H9 (cell line): ENCODE measurements at regions not wholly inside any gene's neighbourhood (a gene's known extent, or its start where the extent isn't known, plus 50 kb on each side); places are given as distances from the start of the nearest gene placed in this dataset.

Source experiments
- DNase-seq: peaks from one replicate; pipeline ENCODE4 v3.0.0-alpha.2; 2017
- H2AFZ ChIP-seq: one replicate; pipeline ENCODE4 v1.6.1; 2013; ENCODE audit warnings: mild to moderate bottlenecking, low read length, control low read depth, moderate library complexity
- H2AK5ac ChIP-seq: 2 replicates; pipeline ENCODE4 v1.6.1; 2013; ENCODE audit warnings: low read length, control low read depth, mixed read lengths; ENCODE audit not compliant: insufficient read length
- H2BK120ac ChIP-seq: one replicate; pipeline ENCODE4 v1.6.1; 2013; ENCODE audit warnings: low read depth, mild to moderate bottlenecking, low read length, control low read depth, inconsistent platforms; ENCODE audit not compliant: poor library complexity, severe bottlenecking
- H2BK12ac ChIP-seq: 2 replicates; pipeline ENCODE4 v1.6.1; 2013; ENCODE audit warnings: low read length, control low read depth, mixed read lengths, low read depth; ENCODE audit not compliant: insufficient read length
- H2BK15ac ChIP-seq: 2 replicates; pipeline ENCODE4 v1.6.1; 2013; ENCODE audit warnings: low read depth, low read length, control low read depth
- H2BK20ac ChIP-seq: one replicate; pipeline ENCODE4 v1.6.1; 2013; ENCODE audit warnings: low read depth, mild to moderate bottlenecking, low read length, control low read depth, inconsistent platforms; ENCODE audit not compliant: poor library complexity, severe bottlenecking
- H2BK5ac ChIP-seq: 2 replicates; pipeline ENCODE4 v1.6.1; 2013; ENCODE audit warnings: low read length, control low read depth, mixed read lengths; ENCODE audit not compliant: insufficient read length
- H3K14ac ChIP-seq: 2 replicates; pipeline ENCODE4 v1.6.1; 2013; ENCODE audit warnings: low read length, control low read depth; ENCODE audit not compliant: insufficient read depth
- H3K18ac ChIP-seq: 2 replicates; pipeline ENCODE4 v1.6.1; 2013; ENCODE audit warnings: low read depth, mild to moderate bottlenecking, mixed read lengths, low read length, control low read depth; ENCODE audit not compliant: insufficient read length
- H3K23ac ChIP-seq: 2 replicates; pipeline ENCODE4 v1.6.1; 2013; ENCODE audit warnings: low read length, control low read depth, mixed read lengths, low read depth; ENCODE audit not compliant: insufficient read length
- H3K23me2 ChIP-seq: 2 replicates; pipeline ENCODE4 v1.6.1; 2013; ENCODE audit warnings: low read depth, mild to moderate bottlenecking, mixed read lengths, low read length, control low read depth; ENCODE audit not compliant: insufficient read length, poor library complexity, severe bottlenecking
- H3K27ac ChIP-seq: 2 replicates; pipeline ENCODE4 v1.5.1; 2013; ENCODE audit warnings: low read length, control low read depth, mixed read lengths, low read depth; ENCODE audit not compliant: insufficient read length
- H3K27me3 ChIP-seq: 2 replicates; pipeline ENCODE4 v1.6.1; 2013; ENCODE audit warnings: low read length, control low read depth, inconsistent platforms; ENCODE audit not compliant: insufficient read depth
- H3K4ac ChIP-seq: 2 replicates; pipeline ENCODE4 v1.6.1; 2013; ENCODE audit warnings: low read depth, mild to moderate bottlenecking, control low read depth, inconsistent platforms, low read length, moderate library complexity
- H3K4me1 ChIP-seq: 2 replicates; pipeline ENCODE4 v1.6.1; 2013; ENCODE audit warnings: low read length, control low read depth, inconsistent platforms; ENCODE audit not compliant: insufficient read depth
- H3K4me2 ChIP-seq: 2 replicates; pipeline ENCODE4 v1.6.1; 2013; ENCODE audit warnings: low read length, control low read depth, mixed read lengths; ENCODE audit not compliant: insufficient read length, insufficient read depth
- H3K56ac ChIP-seq: 2 replicates; pipeline ENCODE4 v1.6.1; 2013; ENCODE audit warnings: low read depth, mild to moderate bottlenecking, mixed read lengths, low read length, control low read depth; ENCODE audit not compliant: insufficient read length
- H3K79me1 ChIP-seq: 2 replicates; pipeline ENCODE4 v1.6.1; 2013; ENCODE audit warnings: low read depth, mild to moderate bottlenecking, moderate library complexity, low read length, control low read depth, inconsistent platforms; ENCODE audit not compliant: insufficient read depth, poor library complexity, severe bottlenecking
- H3K79me2 ChIP-seq: 2 replicates; pipeline ENCODE4 v1.6.1; 2013; ENCODE audit warnings: low read length, control low read depth, inconsistent platforms; ENCODE audit not compliant: insufficient read depth
- H3K9ac ChIP-seq: 2 replicates; pipeline ENCODE4 v1.6.1; 2013; ENCODE audit warnings: low read length, control low read depth, mixed read lengths; ENCODE audit not compliant: insufficient read length; ENCODE audit errors: extremely low read depth
- H3K9me3 ChIP-seq: one replicate; pipeline ENCODE4 v1.6.1; 2013; ENCODE audit warnings: low read depth, low read length, inconsistent platforms; ENCODE audit not compliant: control insufficient read depth
- H3T11ph ChIP-seq: one replicate; pipeline ENCODE4 v1.6.1; 2013; ENCODE audit warnings: mild to moderate bottlenecking, low read length, control low read depth, inconsistent platforms
- H4K20me1 ChIP-seq: one replicate; pipeline ENCODE4 v1.6.1; 2013; ENCODE audit not compliant: control insufficient read depth, insufficient read length, insufficient read depth
- H4K5ac ChIP-seq: 2 replicates; pipeline ENCODE4 v1.6.1; 2013; ENCODE audit warnings: low read depth, mild to moderate bottlenecking, mixed read lengths, low read length, control low read depth; ENCODE audit not compliant: insufficient read length
- H4K8ac ChIP-seq: replicated peaks from 2 replicates; pipeline ENCODE4 v1.6.1; 2013; ENCODE audit warnings: low read length, control low read depth, mixed read lengths, low read depth; ENCODE audit not compliant: insufficient read length
- H4K91ac ChIP-seq: 2 replicates; pipeline ENCODE4 v1.6.1; 2013; ENCODE audit warnings: low read depth, mild to moderate bottlenecking, moderate library complexity, mixed read lengths, low read length, control low read depth; ENCODE audit not compliant: insufficient read length
- H3K27ac Mint-ChIP-seq, 3 experiments: 2 replicates in 2 of 3; 3 replicates in 1 of 3; pipeline ENCODE4 v1.8.0; 2020 to 2021; ENCODE audit warnings: mixed read lengths in 3 of 3, mild to moderate bottlenecking in 1 of 3, moderate library complexity in 1 of 3
- H3K27me3 Mint-ChIP-seq: 2 replicates; pipeline ENCODE4 v1.8.0; 2021; ENCODE audit warnings: low read depth, mild to moderate bottlenecking, moderate library complexity, mixed read lengths
- H3K36me3 Mint-ChIP-seq, 3 experiments: 2 replicates in 2 of 3; 3 replicates in 1 of 3; pipeline ENCODE4 v1.8.0; 2020 to 2021; ENCODE audit warnings: low read depth in 3 of 3, mixed read lengths in 3 of 3; ENCODE audit not compliant: insufficient read depth in 1 of 3
- H3K4me1 Mint-ChIP-seq, 2 experiments: 2 replicates each; pipeline ENCODE4 v1.8.0; 2020; ENCODE audit warnings: mixed read lengths in 2 of 2
- H3K4me3 Mint-ChIP-seq, 2 experiments: 2 replicates in 1 of 2; 3 replicates in 1 of 2; pipeline ENCODE4 v1.8.0; 2020 to 2021; ENCODE audit warnings: mild to moderate bottlenecking in 2 of 2, mixed read lengths in 2 of 2, moderate library complexity in 1 of 2
- H3K9me3 Mint-ChIP-seq, 2 experiments: 2 replicates in 1 of 2; 3 replicates in 1 of 2; pipeline ENCODE4 v1.8.0; 2020; ENCODE audit warnings: mild to moderate bottlenecking in 2 of 2, mixed read lengths in 2 of 2, moderate library complexity in 1 of 2
- WGBS: extraction: QIAGEN DNeasy Blood & Tissue Kit; methylation state at CpG from one replicate; pipeline ENCODE4 v1.1.7; 2013; ENCODE audit warnings: missing lambda C conversion rate, low lambda C conversion rate, mixed read lengths; ENCODE audit not compliant: insufficient read length; ENCODE audit errors: extremely low coverage; 5-methylcytosine and 5-hydroxymethylcytosine counted together
- TF ChIP-seq, protein P1 (sequence below): fragments of 200-600 bp; sonication (generic); conservative IDR thresholded peaks from 3 replicates; pipeline ENCODE4 v1.8.0; 2021; ENCODE audit warnings: antibody characterized with exemption, mild to moderate bottlenecking

DNA sequence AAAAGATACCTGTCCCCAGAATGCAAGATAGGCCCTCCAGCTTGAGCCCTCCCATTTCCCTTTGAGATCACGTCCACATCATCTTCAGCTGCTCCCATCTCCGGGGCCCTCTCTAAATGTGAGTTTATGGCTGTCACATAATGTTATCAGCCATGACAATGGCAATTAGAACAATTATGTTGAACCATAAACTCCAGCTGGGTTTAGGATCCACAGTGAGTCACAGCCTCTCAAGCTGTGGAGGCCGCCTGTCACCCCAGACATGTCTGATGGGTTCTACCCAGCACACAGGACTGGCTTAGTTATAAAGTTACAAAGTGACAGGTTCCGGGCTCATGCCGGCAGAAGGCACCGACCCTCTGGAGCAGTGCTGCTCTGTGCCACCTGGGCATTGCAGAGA is 597.3 kb downstream of the PTPRU start:
- Histone ChIP-seq H3K79me2 (no peaks in the 10 kb centered on the region), H3K4me2 (no peak overlapping the region), H4K5ac (no peak overlapping the region), H3K4ac (no peak overlapping the region), H3K27ac (no peak overlapping the region), H3K9ac (no peak overlapping the region), H2BK20ac (no peak overlapping the region), H2BK15ac (no peak overlapping the region), H3K56ac (no peak overlapping the region), H3K23me2 (no peaks in the 10 kb centered on the region), H3K9me3 (no peaks in the 10 kb centered on the region), H2BK5ac (no peak overlapping the region), H4K8ac (no peak overlapping the region), H4K91ac (no peak overlapping the region), H2AK5ac (no peak overlapping the region), H3K4me1 (no peaks in the 10 kb centered on the region), H3K14ac (no peak overlapping the region), H2BK12ac (no peak overlapping the region), H3K18ac (no peak overlapping the region), H2AFZ (no peak overlapping the region), H2BK120ac (no peak overlapping the region), H4K20me1 (no peaks in the 10 kb centered on the region), H3K79me1 (no peaks in the 10 kb centered on the region), H3K27me3 (no peaks in the 10 kb centered on the region), H3T11ph (no peak overlapping the region), H3K23ac (no peak overlapping the region)
- DNase-seq = no peak
- no peaks in the 10 kb centered on the region for H3K9me3 Mint-ChIP-seq
- H3K4me1 Mint-ChIP-seq = peaks cover 9 to 19% of the 10 kb centered on the region in 2 experiments
- no CpG with 5 or more reads among the region's 6 CpGs for WGBS
- H3K27ac Mint-ChIP-seq = no peak overlapping the region
- no peaks in the 10 kb centered on the region for H3K36me3 Mint-ChIP-seq
- TF ChIP-seq, protein P1, sequence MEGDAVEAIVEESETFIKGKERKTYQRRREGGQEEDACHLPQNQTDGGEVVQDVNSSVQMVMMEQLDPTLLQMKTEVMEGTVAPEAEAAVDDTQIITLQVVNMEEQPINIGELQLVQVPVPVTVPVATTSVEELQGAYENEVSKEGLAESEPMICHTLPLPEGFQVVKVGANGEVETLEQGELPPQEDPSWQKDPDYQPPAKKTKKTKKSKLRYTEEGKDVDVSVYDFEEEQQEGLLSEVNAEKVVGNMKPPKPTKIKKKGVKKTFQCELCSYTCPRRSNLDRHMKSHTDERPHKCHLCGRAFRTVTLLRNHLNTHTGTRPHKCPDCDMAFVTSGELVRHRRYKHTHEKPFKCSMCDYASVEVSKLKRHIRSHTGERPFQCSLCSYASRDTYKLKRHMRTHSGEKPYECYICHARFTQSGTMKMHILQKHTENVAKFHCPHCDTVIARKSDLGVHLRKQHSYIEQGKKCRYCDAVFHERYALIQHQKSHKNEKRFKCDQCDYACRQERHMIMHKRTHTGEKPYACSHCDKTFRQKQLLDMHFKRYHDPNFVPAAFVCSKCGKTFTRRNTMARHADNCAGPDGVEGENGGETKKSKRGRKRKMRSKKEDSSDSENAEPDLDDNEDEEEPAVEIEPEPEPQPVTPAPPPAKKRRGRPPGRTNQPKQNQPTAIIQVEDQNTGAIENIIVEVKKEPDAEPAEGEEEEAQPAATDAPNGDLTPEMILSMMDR = no peak
- H3K4me3 Mint-ChIP-seq = no peak overlapping the region
- peaks cover 2% of the 10 kb centered on the region; the same call in 1 of the 2 replicates for H3K27me3 Mint-ChIP-seq
